GOT3 (cell line): ENCODE measurements at regions not wholly inside any gene's neighbourhood (a gene's known extent, or its start where the extent isn't known, plus 50 kb on each side); places are given as distances from the start of the nearest gene placed in this dataset.
"Not testable (repeated sequence)": the region's sequence is repeated elsewhere in the genome, so short reads cannot be mapped to it uniquely, and the experiment has no call there.

Source experiments
- DNase-seq: peaks from one replicate; lab custom pipeline; 2025; ENCODE audit warnings: mixed read lengths; lab: John Stamatoyannopoulos, UW

GRCh38 chr20:16864069-16864468 lies 115.9 kb downstream of the OTOR start:
- DNase-seq = no peak

- DNase-seq = no peak
Measured at GRCh38 chr20:16864963-16865362, 116.8 kb downstream of the OTOR start.

GRCh38 chr20:16865406-16865805 lies 117.2 kb downstream of the OTOR start:
- no peak for DNase-seq

- not testable (repeated sequence) for DNase-seq
Measured at GRCh38 chr20:16873124-16873523, 125.0 kb downstream of the OTOR start.

- DNase-seq = no peak
Measured at GRCh38 chr20:16877053-16877554, 128.9 kb downstream of the OTOR start.

GRCh38 chr20:16885746-16886145 lies 137.6 kb downstream of the OTOR start:
- no peak for DNase-seq

- no peak for DNase-seq
Measured at GRCh38 chr20:16898433-16898832, 150.3 kb downstream of the OTOR start.

GRCh38 chr20:16902662-16903061 lies 154.5 kb downstream of the OTOR start:
- DNase-seq = no peak

- DNase-seq = no peak
Measured at GRCh38 chr20:16904751-16905150, 156.6 kb downstream of the OTOR start.

- DNase-seq = no peak
Measured at GRCh38 chr20:16914277-16914676, 166.1 kb downstream of the OTOR start.

- no peak for DNase-seq
Measured at GRCh38 chr20:16916165-16916564, 168.0 kb downstream of the OTOR start.

- no peak for DNase-seq
Measured at GRCh38 chr20:16917636-16918035, 169.5 kb downstream of the OTOR start.

GRCh38 chr20:16918366-16918765 lies 170.2 kb downstream of the OTOR start:
- DNase-seq = no peak

GRCh38 chr20:16919841-16920240 lies 171.7 kb downstream of the OTOR start:
- no peak for DNase-seq

- DNase-seq = no peak
Measured at GRCh38 chr20:16922834-16923233, 174.7 kb downstream of the OTOR start.

GRCh38 chr20:16926626-16927430 lies 178.7 kb downstream of the OTOR start:
- DNase-seq = no peak

GRCh38 chr20:16929756-16930155 lies 181.6 kb downstream of the OTOR start:
- DNase-seq = no peak

GRCh38 chr20:16930656-16931055 lies 182.5 kb downstream of the OTOR start:
- DNase-seq = no peak

- DNase-seq = no peak
Measured at GRCh38 chr20:16939051-16939450, 190.9 kb downstream of the OTOR start.

- no peak for DNase-seq
Measured at GRCh38 chr20:16940701-16941100, 192.5 kb downstream of the OTOR start.

- no peak for DNase-seq
Measured at GRCh38 chr20:16942051-16942450, 193.9 kb downstream of the OTOR start.

- no peak for DNase-seq
Measured at GRCh38 chr20:16942756-16943155, 194.6 kb downstream of the OTOR start.

GRCh38 chr20:16944745-16945144 lies 196.6 kb downstream of the OTOR start:
- no peak for DNase-seq

- DNase-seq = no peak
Measured at GRCh38 chr20:16945619-16946018, 197.5 kb downstream of the OTOR start.
